IMR-90 (cell line): ENCODE measurements at regions not wholly inside any gene's neighbourhood (a gene's known extent, or its start where the extent isn't known, plus 50 kb on each side); places are given as distances from the start of the nearest gene placed in this dataset.

ENCODE experiments used
- ATAC-seq: fragments of 200-7000 bp; cut with Tn5 transposase; 2 replicates; pipeline ENCODE4 v1.9.1; 2020; ENCODE audit warnings: low read depth, mild to moderate bottlenecking, moderate library complexity
- BruUV-seq: library from RNA; stranded (reverse); fragments of 400-500 nt; replicated peaks from 2 replicates; lab custom pipeline; 2021; lab: Mats Ljungman, UMichigan
- CTCF ChIA-PET: fragments of 300-600 bp; formaldehyde crosslinking; extraction: SDS; loops from one replicate; lab custom pipeline; 2021; ENCODE audit warnings: antibody characterized with exemption; lab: Yijun Ruan, JAX
- POLR2A ChIA-PET: fragments of 300-600 bp; sonication (Branson Sonifier 250); formaldehyde crosslinking; loops from one replicate; lab custom pipeline; 2022; ENCODE audit warnings: antibody characterized with exemption; ENCODE audit not compliant: unreplicated experiment; lab: Charles Lee
- DNase-seq: peaks from one replicate; pipeline ENCODE4 v3.0.0; 2013
- H2AFZ ChIP-seq: replicated peaks from 2 replicates; pipeline ENCODE3; 2013; ENCODE audit warnings: low read length, mild to moderate bottlenecking; ENCODE audit not compliant: poor library complexity
- H2AK5ac ChIP-seq: 2 replicates; pipeline ENCODE4 v1.6.1; 2013; ENCODE audit warnings: low read depth, low read length, inconsistent platforms
- H2AK9ac ChIP-seq: replicated peaks from 2 replicates; pipeline ENCODE3; 2013; ENCODE audit warnings: mild to moderate bottlenecking, low read depth, low read length, moderate library complexity; ENCODE audit not compliant: poor library complexity
- H2BK120ac ChIP-seq: 2 replicates; pipeline ENCODE4 v1.6.1; 2013; ENCODE audit warnings: low read depth, low read length, inconsistent platforms
- H2BK15ac ChIP-seq: 3 replicates; pipeline ENCODE4 v1.6.1; 2013; ENCODE audit warnings: low read depth, low read length, inconsistent platforms
- H2BK20ac ChIP-seq: 2 replicates; pipeline ENCODE4 v1.6.1; 2013; ENCODE audit warnings: low read depth, mild to moderate bottlenecking, inconsistent platforms, low read length, moderate library complexity
- H2BK5ac ChIP-seq: 2 replicates; pipeline ENCODE4 v1.6.1; 2013; ENCODE audit warnings: mild to moderate bottlenecking, low read depth, low read length, inconsistent platforms; ENCODE audit not compliant: poor library complexity, severe bottlenecking
- H3K14ac ChIP-seq: replicated peaks from 2 replicates; pipeline ENCODE4 v1.6.1; 2013; ENCODE audit warnings: low read depth, low read length, inconsistent platforms
- H3K18ac ChIP-seq: 2 replicates; pipeline ENCODE4 v1.6.1; 2013; ENCODE audit warnings: low read depth, low read length, control low read depth
- H3K23ac ChIP-seq: 2 replicates; pipeline ENCODE4 v1.6.1; 2013; ENCODE audit warnings: low read depth, low read length, inconsistent platforms
- H3K27ac ChIP-seq: 2 replicates; pipeline ENCODE4 v1.5.1; 2013; ENCODE audit warnings: mild to moderate bottlenecking, control low read depth, low read length; ENCODE audit not compliant: insufficient read depth
- H3K27me3 ChIP-seq: 2 replicates; pipeline ENCODE4 v1.6.1; 2013; ENCODE audit warnings: low read length; ENCODE audit not compliant: control insufficient read depth, insufficient read depth
- H3K36me3 ChIP-seq: 2 replicates; pipeline ENCODE4 v1.6.1; 2013; ENCODE audit warnings: low read length, mixed read lengths; ENCODE audit not compliant: control insufficient read depth, insufficient read depth
- H3K4ac ChIP-seq: 2 replicates; pipeline ENCODE4 v1.6.1; 2013; ENCODE audit warnings: low read depth, low read length, inconsistent platforms
- H3K4me1 ChIP-seq: 2 replicates; pipeline ENCODE4 v1.6.1; 2013; ENCODE audit warnings: low read length, mixed read lengths; ENCODE audit not compliant: control insufficient read depth, insufficient read depth
- H3K4me2 ChIP-seq: 2 replicates; pipeline ENCODE4 v1.6.1; 2013; ENCODE audit warnings: low read depth, mild to moderate bottlenecking, control low read depth, low read length, moderate library complexity
- H3K4me3 ChIP-seq: 2 replicates; pipeline ENCODE4 v1.5.1; 2013; ENCODE audit warnings: low read depth, mild to moderate bottlenecking, control low read depth, low read length, moderate library complexity; ENCODE audit not compliant: insufficient read depth
- H3K56ac ChIP-seq: 2 replicates; pipeline ENCODE4 v1.6.1; 2013; ENCODE audit warnings: low read length, inconsistent platforms; ENCODE audit not compliant: insufficient read depth; ENCODE audit errors: extremely low read depth
- H3K79me1 ChIP-seq, 2 experiments: 2 replicates each; pipeline ENCODE4 v1.6.1; 2013; ENCODE audit warnings: low read length in 2 of 2, inconsistent platforms in 1 of 2, low read depth in 1 of 2
- H3K9ac ChIP-seq: 2 replicates; pipeline ENCODE4 v1.6.1; 2013; ENCODE audit warnings: low read depth, low read length, control low read depth
- H3K9me1 ChIP-seq: 2 replicates; pipeline ENCODE4 v1.6.1; 2013; ENCODE audit warnings: low read length, inconsistent platforms; ENCODE audit not compliant: insufficient read depth
- H3K9me3 ChIP-seq: 2 replicates; pipeline ENCODE4 v1.6.1; 2013; ENCODE audit warnings: low read length; ENCODE audit not compliant: control insufficient read depth, insufficient read depth
- H4K20me1 ChIP-seq: 2 replicates; pipeline ENCODE4 v1.6.1; 2013; ENCODE audit warnings: low read length, inconsistent platforms; ENCODE audit not compliant: insufficient read depth
- H4K5ac ChIP-seq: 2 replicates; pipeline ENCODE4 v1.6.1; 2013; ENCODE audit warnings: mild to moderate bottlenecking, low read depth, low read length, control low read depth
- H4K8ac ChIP-seq, 2 experiments: 2 replicates each; pipeline ENCODE4 v1.6.1; 2013; ENCODE audit warnings: low read depth in 2 of 2, low read length in 2 of 2, control low read depth in 1 of 2, inconsistent platforms in 1 of 2
- H4K91ac ChIP-seq: 2 replicates; pipeline ENCODE4 v1.6.1; 2013; ENCODE audit warnings: low read depth, low read length, inconsistent platforms; ENCODE audit not compliant: insufficient read depth
- BHLHE40 ChIP-seq: fragments of 150-350 bp; IDR thresholded peaks from 2 replicates; pipeline ENCODE4 v1.6.1; 2016; ENCODE audit warnings: mild to moderate bottlenecking, low read depth, low read length
- CEBPB ChIP-seq: IDR thresholded peaks from 2 replicates; pipeline ENCODE4 v1.6.1; 2012; ENCODE audit warnings: low read depth, low read length, improper control_type of control experiment
- CHD1 ChIP-seq: IDR thresholded peaks from 2 replicates; pipeline ENCODE4 v1.6.1; 2012; ENCODE audit warnings: low read depth, low read length, improper control_type of control experiment
- FOS ChIP-seq: fragments of 150-350 bp; IDR thresholded peaks from 2 replicates; pipeline ENCODE4 v1.6.1; 2016; ENCODE audit warnings: low read depth, low read length
- MAFK ChIP-seq: IDR thresholded peaks from 2 replicates; pipeline ENCODE4 v1.6.1; 2012; ENCODE audit warnings: low read depth, low read length, improper control_type of control experiment
- MAZ ChIP-seq: IDR thresholded peaks from 2 replicates; pipeline ENCODE4 v1.6.1; 2012; ENCODE audit warnings: low read depth, mild to moderate bottlenecking, low read length, improper control_type of control experiment, moderate library complexity, borderline replicate concordance
- MXI1 ChIP-seq: IDR thresholded peaks from 2 replicates; pipeline ENCODE4 v1.6.1; 2012; ENCODE audit warnings: low read depth, mild to moderate bottlenecking, low read length, moderate library complexity, borderline replicate concordance
- NFE2L2 ChIP-seq: fragments of 150-350 bp; IDR thresholded peaks from 2 replicates; pipeline ENCODE4 v1.6.1; 2016; ENCODE audit warnings: low read depth, mild to moderate bottlenecking, low read length
- POLR2A ChIP-seq: IDR thresholded peaks from 2 replicates; pipeline ENCODE4 v1.6.1; 2012; ENCODE audit warnings: mild to moderate bottlenecking, low read depth, low read length
- RAD21 ChIP-seq: IDR thresholded peaks from 2 replicates; pipeline ENCODE4 v1.6.1; 2012; ENCODE audit warnings: low read length, improper control_type of control experiment
- RCOR1 ChIP-seq: IDR thresholded peaks from 2 replicates; pipeline ENCODE4 v1.6.1; 2012; ENCODE audit warnings: mild to moderate bottlenecking, low read length, improper control_type of control experiment; ENCODE audit not compliant: insufficient replicate concordance
- RFX5 ChIP-seq: IDR thresholded peaks from 2 replicates; pipeline ENCODE4 v1.8.0; 2012; ENCODE audit warnings: low read depth, mild to moderate bottlenecking, low read length, moderate library complexity
- SMC3 ChIP-seq: fragments of 150-350 bp; IDR thresholded peaks from 2 replicates; pipeline ENCODE4 v1.6.1; 2016; ENCODE audit warnings: low read depth, mild to moderate bottlenecking, antibody characterized with exemption, low read length, moderate library complexity
- WGBS, 2 experiments: methylation state at CpG; one replicate each; pipeline versions ENCODE4 v1.1.5 to v1.1.7; 2013; ENCODE audit warnings: missing lambda C conversion rate in 2 of 2; ENCODE audit not compliant: insufficient read length in 1 of 2; ENCODE audit errors: extremely low coverage in 2 of 2; 5-methylcytosine and 5-hydroxymethylcytosine counted together
- dilution Hi-C: fragments of 300-500 bp; cut with HindIII; formaldehyde crosslinking; loops from one replicate; pipeline ENCODE4 v1.14.3; 2018; ENCODE audit warnings: low sequenced_read_pairs; ENCODE audit not compliant: unreplicated experiment
- in situ Hi-C: fragments of 300-500 bp; cut with MboI; formaldehyde crosslinking; loops from 3 replicates; pipeline ENCODE4 v1.14.3; 2019; ENCODE audit warnings: low sequenced_read_pairs, inconsistent platforms, mixed read lengths
- intact Hi-C: fragments of 100-400 bp; cut with micrococcal nuclease; formaldehyde crosslinking; loops from 2 replicates; pipeline ENCODE4 v1.10.0; 2022
- TF ChIP-seq, protein P1 (sequence below): conservative IDR thresholded peaks from 2 replicates; pipeline ENCODE4 v1.5.1; 2012; ENCODE audit warnings: mild to moderate bottlenecking, low read depth, low read length, improper control_type of control experiment
- TF ChIP-seq, protein P2 (sequence below): fragments of 150-350 bp; IDR thresholded peaks from 2 replicates; pipeline ENCODE4 v1.6.1; 2017; ENCODE audit warnings: mild to moderate bottlenecking, antibody characterized with exemption, low read length, low read depth
- TF ChIP-seq, protein P3 (sequence below): fragments of 150-350 bp; IDR thresholded peaks from 2 replicates; pipeline ENCODE4 v1.6.1; 2016; ENCODE audit warnings: low read depth, mild to moderate bottlenecking, low read length, moderate library complexity, borderline replicate concordance

DNA sequence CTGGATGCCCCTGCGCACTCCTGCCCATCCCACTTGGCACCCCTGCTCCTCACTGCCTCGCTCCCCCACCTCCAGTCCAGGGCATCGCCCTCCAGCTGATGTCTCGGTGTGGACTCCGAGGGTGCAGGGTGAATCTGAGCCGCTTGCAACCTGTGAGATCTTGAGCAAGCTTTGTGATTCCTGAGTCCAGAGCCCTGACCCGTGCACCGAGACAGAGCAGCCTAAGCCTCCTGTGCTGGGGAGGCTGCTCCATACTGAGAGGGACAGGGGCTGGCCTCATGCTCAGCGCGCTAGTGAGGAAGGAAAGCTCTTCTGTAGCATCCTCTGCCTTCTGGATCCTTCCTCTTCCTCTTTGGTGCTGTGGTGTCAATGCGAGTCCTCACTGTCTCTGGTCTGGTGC is 116.0 kb downstream of the TEX29 start:
- Histone ChIP-seq H2AK9ac (no peak overlapping the region), H2AFZ (no peak overlapping the region), H3K9me3 (no peaks in the 10 kb centered on the region), H2BK20ac (no peak overlapping the region), H4K8ac (no peak overlapping the region), H2AK5ac (no peak overlapping the region), H3K18ac (no peak overlapping the region), H3K23ac (no peak overlapping the region), H4K5ac (no peak overlapping the region), H3K9ac (no peak overlapping the region), H3K9me1 (no peaks in the 10 kb centered on the region), H4K91ac (no peak overlapping the region), H2BK15ac (no peak overlapping the region), H3K4me3 (no peak overlapping the region), H3K14ac (no peak overlapping the region), H3K79me1 (no peaks in the 10 kb centered on the region), H3K56ac (no peak overlapping the region), H3K27ac (no peak overlapping the region), H2BK120ac (no peak overlapping the region), H4K20me1 (no peaks in the 10 kb centered on the region), H2BK5ac (no peak overlapping the region), H3K4ac (no peak overlapping the region), H3K4me2 (no peak overlapping the region), H3K27me3 (no peaks in the 10 kb centered on the region), H3K4me1 (no peaks in the 10 kb centered on the region), H3K36me3 (no peaks in the 10 kb centered on the region)
- WGBS, 2 experiments: 64% methylated on average over 7 of the region's 11 CpGs; no CpG with 5 or more reads in 1 of the 2 experiments
- BruUV-seq: no TSS peak
- ChIA-PET POLR2A (no interaction called here), CTCF (no interaction called here)
- dilution Hi-C loops (no loop called here), in situ Hi-C loops (no loop called here), intact Hi-C loops (no loop called here)
- ATAC-seq: no peak
- TF ChIP-seq NFE2L2 (no peak), POLR2A (no peak), RAD21 (no peak), RCOR1 (no peak), FOS (no peak), MAFK (no peak), CHD1 (no peak), BHLHE40 (no peak), RFX5 (no peak), MAZ (no peak), CEBPB (no peak), SMC3 (no peak), MXI1 (no peak)
- TF ChIP-seq, protein P1, sequence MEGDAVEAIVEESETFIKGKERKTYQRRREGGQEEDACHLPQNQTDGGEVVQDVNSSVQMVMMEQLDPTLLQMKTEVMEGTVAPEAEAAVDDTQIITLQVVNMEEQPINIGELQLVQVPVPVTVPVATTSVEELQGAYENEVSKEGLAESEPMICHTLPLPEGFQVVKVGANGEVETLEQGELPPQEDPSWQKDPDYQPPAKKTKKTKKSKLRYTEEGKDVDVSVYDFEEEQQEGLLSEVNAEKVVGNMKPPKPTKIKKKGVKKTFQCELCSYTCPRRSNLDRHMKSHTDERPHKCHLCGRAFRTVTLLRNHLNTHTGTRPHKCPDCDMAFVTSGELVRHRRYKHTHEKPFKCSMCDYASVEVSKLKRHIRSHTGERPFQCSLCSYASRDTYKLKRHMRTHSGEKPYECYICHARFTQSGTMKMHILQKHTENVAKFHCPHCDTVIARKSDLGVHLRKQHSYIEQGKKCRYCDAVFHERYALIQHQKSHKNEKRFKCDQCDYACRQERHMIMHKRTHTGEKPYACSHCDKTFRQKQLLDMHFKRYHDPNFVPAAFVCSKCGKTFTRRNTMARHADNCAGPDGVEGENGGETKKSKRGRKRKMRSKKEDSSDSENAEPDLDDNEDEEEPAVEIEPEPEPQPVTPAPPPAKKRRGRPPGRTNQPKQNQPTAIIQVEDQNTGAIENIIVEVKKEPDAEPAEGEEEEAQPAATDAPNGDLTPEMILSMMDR: no peak
- TF ChIP-seq, protein P2, sequence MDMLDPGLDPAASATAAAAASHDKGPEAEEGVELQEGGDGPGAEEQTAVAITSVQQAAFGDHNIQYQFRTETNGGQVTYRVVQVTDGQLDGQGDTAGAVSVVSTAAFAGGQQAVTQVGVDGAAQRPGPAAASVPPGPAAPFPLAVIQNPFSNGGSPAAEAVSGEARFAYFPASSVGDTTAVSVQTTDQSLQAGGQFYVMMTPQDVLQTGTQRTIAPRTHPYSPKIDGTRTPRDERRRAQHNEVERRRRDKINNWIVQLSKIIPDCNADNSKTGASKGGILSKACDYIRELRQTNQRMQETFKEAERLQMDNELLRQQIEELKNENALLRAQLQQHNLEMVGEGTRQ: no peak
- TF ChIP-seq, protein P3, sequence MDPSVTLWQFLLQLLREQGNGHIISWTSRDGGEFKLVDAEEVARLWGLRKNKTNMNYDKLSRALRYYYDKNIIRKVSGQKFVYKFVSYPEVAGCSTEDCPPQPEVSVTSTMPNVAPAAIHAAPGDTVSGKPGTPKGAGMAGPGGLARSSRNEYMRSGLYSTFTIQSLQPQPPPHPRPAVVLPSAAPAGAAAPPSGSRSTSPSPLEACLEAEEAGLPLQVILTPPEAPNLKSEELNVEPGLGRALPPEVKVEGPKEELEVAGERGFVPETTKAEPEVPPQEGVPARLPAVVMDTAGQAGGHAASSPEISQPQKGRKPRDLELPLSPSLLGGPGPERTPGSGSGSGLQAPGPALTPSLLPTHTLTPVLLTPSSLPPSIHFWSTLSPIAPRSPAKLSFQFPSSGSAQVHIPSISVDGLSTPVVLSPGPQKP: no peak
- no peak for DNase-seq
